Activated CD4-positive, alpha-beta T cell treated with anti-CD3 and anti-CD28 coated beads for 1 hour (primary cell): ENCODE measurements at regions not wholly inside any gene's neighbourhood (a gene's known extent, or its start where the extent isn't known, plus 50 kb on each side); places are given as distances from the start of the nearest gene placed in this dataset.
A peak's percentile ranks its signal among the peaks of the same experiment; 100 is the strongest.

Experiments
- DNase-seq: peaks from one replicate; pipeline ENCODE4 v3.0.0-alpha.2; 2020

DNA sequence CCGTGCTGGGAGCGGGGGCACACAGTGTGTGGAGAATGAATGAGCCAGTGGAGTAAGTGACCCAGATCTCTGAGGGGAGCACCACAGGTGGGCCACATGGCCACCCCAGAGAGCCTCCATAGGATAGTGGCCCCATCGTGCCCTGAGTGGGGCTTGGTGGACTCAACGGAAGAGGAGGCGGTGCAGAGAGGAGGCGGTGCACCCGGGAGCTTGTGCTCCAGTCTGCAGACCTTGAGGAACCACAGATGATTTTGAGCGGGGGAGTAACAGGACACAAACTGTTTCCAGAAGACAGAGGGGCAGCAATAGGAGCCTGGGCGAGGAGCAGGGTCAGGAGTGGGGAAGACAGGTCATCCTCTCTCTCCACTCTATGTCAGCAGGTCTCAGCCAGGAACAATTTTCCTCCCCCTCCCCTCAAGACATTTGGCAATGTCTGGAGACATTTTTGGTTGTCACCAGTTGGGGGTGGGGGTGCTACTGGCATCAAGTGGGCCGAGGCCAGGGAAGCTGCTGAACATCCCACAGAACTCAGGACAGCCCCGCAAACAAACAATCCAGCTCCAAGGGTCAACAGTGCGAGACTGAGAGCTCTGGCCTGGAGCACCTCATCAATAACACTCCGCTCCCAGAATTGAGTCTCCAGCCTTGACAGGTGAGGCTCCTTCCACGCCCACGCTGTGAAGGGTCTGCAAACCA is 182.2 kb downstream of the USP12 start:
- no peak for DNase-seq

DNA sequence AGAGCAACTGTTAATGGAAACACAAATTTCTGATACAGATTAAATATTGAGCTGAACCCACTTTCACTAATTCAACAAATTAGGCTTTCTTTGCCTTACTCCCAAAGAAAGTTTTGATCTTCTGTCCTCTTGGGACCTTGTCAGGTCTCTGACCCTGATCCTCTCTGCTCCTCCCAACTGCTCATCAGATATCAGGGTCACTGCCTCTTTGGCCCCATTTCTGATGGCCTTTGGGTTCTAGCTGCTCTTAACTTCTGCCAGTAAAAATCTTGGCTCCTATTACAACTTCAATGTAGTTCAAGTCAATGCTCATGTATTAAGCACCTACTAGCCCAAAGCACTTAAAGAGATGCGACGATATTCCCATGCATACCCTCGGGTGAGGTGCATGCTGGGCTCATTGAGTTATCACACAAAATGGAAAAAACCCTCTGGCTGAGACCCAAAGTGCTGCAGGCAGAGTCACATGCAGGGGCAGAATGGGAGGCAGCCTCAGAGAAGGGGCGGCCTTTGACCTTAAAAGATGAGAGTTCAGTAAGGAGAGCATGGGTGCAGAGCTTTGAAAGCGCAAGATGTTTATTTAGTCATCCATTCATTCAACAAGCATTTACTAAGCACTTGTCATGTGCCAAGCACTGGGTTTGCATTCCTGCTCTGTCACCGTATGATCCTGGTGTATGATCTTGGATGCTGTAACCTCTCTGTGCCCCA is 183.4 kb downstream of the USP12 start:
- DNase-seq: no peak

DNA sequence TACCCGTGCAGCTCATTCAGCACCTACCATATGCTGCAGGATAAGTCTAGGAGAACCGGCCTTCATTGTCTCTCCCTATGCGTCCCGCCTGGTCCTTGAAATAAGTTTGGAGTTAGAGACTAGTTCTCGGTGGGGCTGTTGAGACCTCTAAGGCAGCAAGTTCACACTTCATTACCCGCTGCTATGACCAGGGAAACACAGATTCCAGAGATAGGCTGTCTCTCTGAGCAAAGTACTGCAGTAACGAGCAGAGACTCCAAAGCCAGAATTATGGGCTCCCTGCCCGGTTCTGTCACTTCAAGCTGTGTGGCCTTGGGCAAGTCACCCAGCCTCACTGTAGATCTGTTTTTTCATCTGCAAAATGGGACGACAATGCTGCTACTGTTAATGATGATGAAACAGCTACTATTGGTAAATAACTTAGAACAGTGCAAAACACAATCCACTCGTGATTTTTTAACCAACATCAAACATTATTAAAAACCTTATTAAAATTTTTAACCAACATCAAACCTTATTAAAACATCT is 184.1 kb downstream of the USP12 start:
- no peak for DNase-seq

DNA sequence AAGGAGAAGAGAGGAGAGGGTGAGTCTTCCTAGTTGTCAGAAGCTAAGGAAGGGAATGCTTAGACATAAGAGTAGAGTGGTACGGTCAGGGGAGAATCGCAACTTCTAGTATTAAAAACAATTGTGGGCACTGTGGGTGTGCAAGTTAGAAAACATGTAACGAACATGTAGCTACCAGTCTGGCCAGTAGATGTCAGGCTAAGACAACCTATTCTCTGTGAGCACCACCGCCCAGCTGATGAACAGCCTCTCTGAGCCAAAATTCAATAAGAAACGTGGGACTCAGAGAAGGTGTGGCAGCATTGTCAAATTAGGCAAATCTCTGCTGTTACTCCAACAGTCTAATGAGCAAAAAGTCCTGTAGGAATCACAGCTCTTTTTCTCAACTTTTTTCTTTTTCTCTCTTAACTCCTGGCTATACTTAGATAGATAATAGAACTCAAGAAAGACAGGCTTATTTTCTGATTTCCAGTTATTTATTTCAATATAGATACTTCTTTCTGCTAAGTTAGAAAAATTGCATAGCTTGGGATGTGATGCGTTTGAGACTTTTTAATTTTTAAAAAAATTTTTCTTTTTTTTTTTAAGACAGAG is 186.2 kb downstream of the USP12 start:
- DNase-seq: peak; percentile 43

GRCh38 chr13:26984337-26984736 is 187.3 kb downstream of the USP12 start:
- DNase-seq: no peak

DNA sequence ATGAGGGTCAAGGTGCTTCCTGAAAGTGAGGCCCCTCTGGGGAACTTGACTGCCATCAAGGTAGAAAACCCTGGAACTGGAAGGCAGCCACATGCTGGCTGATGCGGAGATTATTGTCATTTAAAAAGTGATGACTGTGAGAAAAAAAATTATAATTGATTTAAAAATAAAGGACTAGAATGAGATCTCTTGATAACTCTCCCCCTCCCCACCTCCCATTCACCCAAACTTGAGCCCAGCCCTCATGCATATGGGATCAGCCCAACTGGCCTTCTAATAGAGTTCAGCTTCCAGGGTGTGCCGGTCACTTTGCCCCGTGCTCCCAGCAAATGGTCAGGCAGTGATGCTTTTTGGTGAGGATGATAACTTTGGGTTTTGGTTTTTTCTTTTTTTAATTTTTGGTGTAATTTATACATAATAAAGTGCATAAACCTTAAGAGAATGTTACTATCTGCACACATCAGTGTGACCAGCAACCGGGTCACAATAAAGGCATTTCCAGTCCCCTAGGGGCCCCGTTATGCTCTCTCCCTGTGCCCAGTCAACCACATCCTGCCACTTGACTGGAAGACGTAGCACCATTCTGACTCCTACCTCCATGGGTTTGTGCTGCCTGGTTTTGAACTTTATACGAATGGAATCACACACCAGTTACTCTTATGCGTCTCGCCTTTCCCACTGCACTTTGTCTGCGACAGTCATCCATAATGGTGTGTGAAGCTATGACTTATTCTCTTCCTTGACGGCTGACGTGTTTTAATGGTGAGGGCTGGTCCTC is 187.9 kb downstream of the USP12 start:
- DNase-seq: no peak

GRCh38 chr13:26980099-26981031 is 191.2 kb downstream of the USP12 start:
- DNase-seq: no peak

- DNase-seq: no peak
These were observed 192.3 kb downstream of the USP12 start for GRCh38 chr13:26979334-26979733.

DNA sequence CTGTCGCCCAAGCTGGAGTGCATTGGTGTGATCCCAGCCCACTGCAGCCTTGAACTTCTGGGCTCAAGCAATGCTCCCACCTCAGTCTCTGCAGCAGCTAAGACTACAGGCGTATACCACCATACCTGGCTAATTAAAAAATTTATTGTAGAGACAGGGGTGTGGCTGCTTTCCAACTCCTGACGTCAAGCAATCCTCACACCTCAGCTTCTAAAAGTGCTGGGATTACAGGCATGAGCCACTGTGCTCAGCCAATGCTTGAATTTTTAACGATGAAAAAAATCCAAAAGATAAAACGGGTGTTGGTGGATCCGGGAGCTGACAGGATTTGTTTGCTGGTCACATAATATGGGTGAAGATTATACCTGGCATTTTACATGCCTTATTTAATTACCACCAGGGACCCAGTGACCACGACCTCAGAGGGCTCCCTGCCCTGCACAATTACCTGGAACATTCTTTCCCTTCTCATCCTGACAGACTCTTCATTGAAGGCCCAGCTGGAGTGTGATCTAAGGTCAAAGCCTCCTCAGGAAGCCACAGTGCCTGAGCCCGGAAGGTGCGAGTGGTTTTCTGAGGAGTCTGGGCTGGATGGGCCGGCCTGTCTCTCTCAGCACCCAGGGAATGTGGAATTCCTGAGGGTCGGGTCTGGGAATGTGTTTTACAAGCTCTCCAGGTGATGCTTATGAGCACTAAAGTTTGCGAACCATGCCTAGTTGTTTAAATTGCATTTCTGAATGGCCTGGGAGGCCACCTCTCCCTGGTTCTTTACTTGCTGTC is 193.3 kb downstream of the USP12 start:
- no peak for DNase-seq

- DNase-seq: no peak
These were observed 194.1 kb downstream of the USP12 start for GRCh38 chr13:26977541-26977940.

- DNase-seq: no peak
These were observed 195.3 kb downstream of the USP12 start for GRCh38 chr13:26976313-26976712.

DNA sequence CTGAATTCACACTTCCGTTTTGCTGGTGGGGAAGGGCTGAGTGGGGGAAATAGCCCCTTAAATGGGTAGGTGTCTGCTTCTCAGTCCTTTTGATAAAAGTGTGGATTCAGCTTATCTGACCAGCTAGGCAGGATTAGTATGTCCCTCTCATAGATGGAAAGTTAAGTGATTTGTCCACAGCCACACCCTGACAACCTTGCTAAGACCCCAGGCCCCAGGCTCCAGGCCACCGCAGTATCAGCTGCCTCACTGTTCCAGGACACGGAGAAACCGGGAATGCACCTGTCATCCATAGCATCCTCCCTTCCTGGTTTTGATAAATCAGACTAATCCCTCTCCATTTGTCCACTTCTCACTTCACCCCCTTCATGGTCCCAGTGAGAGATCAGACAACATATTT is 197.7 kb downstream of the USP12 start:
- DNase-seq: no peak

DNA sequence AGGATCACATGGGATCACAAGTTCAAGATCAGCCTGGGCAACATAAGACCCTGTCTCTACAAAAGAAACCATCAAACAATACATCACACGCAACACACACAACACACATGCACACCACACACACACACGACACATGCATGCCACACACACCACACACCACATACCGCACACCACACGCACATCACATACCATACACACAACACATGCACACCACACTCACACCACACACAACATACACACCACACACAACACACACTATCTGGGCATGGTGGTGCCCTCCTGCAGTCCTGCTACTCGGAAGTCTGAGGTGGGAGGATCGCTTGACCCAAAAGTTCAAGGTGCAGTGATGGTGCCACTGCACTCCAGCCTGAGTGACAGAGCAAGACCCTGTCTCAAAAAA is 198.3 kb downstream of the USP12 start:
- DNase-seq: no peak

DNA sequence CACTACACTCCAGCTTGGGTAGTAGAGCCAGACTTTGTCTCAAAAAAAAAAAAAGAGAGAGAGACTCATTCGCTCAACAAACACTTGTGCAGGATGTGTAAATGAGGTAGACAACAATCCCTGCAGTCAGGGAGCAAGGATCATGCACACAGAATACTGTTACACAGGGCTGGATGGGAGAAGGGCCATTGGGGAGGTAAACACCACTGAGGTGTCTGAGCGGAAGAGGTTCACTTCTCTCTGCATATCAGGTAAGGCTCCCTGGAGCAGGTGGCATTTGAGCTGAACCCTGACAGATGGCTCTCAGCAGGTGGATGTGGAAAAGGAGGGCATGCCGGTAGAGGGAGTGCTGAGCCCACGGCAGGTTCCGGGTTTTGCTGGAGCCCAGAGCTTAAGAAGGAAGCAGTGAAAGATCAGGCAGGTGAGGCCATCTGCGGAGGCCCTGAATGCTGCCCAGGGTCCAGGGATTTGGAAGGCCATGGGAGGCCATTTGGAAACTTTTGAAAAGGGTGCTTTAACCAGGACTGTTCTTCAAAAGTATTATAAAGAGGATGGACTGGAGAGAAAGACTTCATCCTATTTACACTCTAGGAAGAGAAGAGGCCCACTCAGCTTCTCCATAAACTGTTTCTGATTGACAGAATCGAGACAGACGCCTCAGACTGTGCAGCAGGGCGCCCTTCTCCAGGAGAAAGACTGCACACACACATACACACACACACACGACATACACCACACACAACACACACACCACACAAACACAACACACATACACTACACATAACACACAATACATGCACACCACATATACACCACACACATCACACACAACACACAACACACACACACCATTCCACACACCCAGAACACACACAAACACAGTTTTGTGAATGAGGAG is 199.4 kb downstream of the USP12 start:
- DNase-seq: no peak

DNA sequence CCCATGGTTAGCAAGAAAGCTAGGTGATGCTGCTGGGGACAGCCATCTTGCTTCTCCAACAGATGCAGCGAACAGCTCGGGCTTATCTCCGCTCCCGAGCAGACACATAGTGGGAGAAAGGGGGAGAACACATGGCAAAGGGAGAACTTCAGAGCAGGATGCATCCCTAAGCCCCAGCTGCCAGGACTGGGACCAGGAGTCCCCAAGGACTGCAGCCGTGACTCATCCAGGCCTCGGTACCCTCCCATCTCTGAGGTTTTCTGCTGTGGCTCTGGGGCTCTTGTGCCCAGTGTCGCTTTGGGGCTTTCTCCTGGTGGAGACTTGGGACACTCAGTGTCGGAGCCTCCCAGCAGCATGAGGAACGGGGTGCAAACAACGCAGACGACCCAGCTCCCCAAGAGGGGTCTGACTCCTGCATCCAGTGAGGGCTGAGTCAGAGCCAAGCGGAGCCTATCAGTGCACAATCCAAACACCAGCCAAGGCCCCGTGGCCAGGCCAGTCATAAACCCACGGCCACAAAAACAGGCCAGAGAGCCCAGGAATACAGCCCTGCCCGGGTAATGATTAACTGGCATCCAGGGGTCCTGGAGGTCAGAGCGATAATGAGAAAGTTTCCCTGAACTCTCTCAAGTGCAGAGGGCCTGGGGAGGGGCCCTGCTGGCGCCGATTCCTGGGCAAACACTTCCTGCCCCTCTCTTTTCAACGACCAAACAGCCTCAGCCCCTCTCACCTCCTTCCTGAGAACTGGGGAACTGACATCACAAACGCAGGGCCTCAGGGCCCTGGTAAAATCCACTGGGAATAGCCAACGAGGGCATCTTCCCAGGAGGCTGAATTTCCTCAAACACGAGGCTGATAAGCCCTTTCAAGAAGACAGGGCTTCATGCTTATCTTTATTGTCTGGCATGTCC is 202.9 kb downstream of the USP12 start:
- no peak for DNase-seq

- DNase-seq: no peak
These were observed 204.2 kb downstream of the USP12 start for GRCh38 chr13:26967119-26968038.

- DNase-seq: no peak
These were observed 204.9 kb downstream of the USP12 start for GRCh38 chr13:26966701-26967080.
